Natural killer cell treated with Interleukin-12 subunit alpha and Interleukin-12 subunit beta and Interleukin-15 and Interleukin-18, amount 100 ng/mL, for 72 hours (primary cell): ENCODE measurements at regions not wholly inside any gene's neighbourhood (a gene's known extent, or its start where the extent isn't known, plus 50 kb on each side); places are given as distances from the start of the nearest gene placed in this dataset.

Experiments
- ATAC-seq, 2 donors: fragments of 150-1000 bp; cut with Tn5 transposase in 1 of 2; sonication (Bioruptor Pico), chemical (Tn5 transposase) in 1 of 2; 2 replicates each; pipeline ENCODE4 v1.10.0; 2021
- DNase-seq: peaks from one replicate; pipeline ENCODE4 v3.0.0; 2022; ENCODE audit warnings: low spot score
- H3K27ac Mint-ChIP-seq, 2 donors: 1 replicate in 1 of 2; 2 replicates in 1 of 2; pipeline ENCODE4 v1.8.0; 2022; ENCODE audit warnings: mixed read lengths in 2 of 2, mild to moderate bottlenecking in 1 of 2, moderate library complexity in 1 of 2
- H3K27me3 Mint-ChIP-seq, 2 donors: 1 replicate in 1 of 2; 2 replicates in 1 of 2; pipeline ENCODE4 v1.8.0; 2022; ENCODE audit warnings: mixed read lengths in 2 of 2
- H3K36me3 Mint-ChIP-seq: one replicate; pipeline ENCODE4 v1.8.0; 2022; ENCODE audit warnings: mixed read lengths
- H3K4me1 Mint-ChIP-seq, 2 donors: 1 replicate in 1 of 2; 2 replicates in 1 of 2; pipeline ENCODE4 v1.8.0; 2022; ENCODE audit warnings: low read depth in 2 of 2, mixed read lengths in 2 of 2, mild to moderate bottlenecking in 1 of 2
- H3K4me3 Mint-ChIP-seq: one replicate; pipeline ENCODE4 v1.8.0; 2022; ENCODE audit warnings: mixed read lengths
- H3K9me3 Mint-ChIP-seq: 2 replicates; pipeline ENCODE4 v1.8.0; 2022; ENCODE audit warnings: mixed read lengths

GRCh38 chr22:47544696-47545095 is 782.2 kb downstream of the TBC1D22A start:
- Mint-ChIP-seq H3K36me3 (no peaks in the 10 kb centered on the region), H3K4me3 (no peak overlapping the region), H3K4me1 (no peaks in the 10 kb centered on the region), H3K27me3 (no peaks in the 10 kb centered on the region), H3K27ac (no peak overlapping the region), H3K9me3 (no peaks in the 10 kb centered on the region)
- DNase-seq (no peak), ATAC-seq (no peak)

- Mint-ChIP-seq H3K4me3 (no peak overlapping the region), H3K9me3 (peaks cover 3% of the 10 kb centered on the region), H3K27me3 (no peaks in the 10 kb centered on the region), H3K36me3 (no peaks in the 10 kb centered on the region), H3K27ac (no peak overlapping the region), H3K4me1 (peaks cover 0 to 3% of the 10 kb centered on the region in 2 donors)
- no peak for ATAC-seq
- no peak for DNase-seq
Measured at GRCh38 chr22:47543447-47543846, 781.0 kb downstream of the TBC1D22A start.

- Mint-ChIP-seq H3K9me3 (peaks cover 3% of the 10 kb centered on the region), H3K27ac (no peak overlapping the region), H3K4me3 (no peak overlapping the region), H3K36me3 (no peaks in the 10 kb centered on the region), H3K27me3 (peaks cover 2 to 8% of the 10 kb centered on the region in 2 donors), H3K4me1 (peaks cover 0 to 3% of the 10 kb centered on the region in 2 donors)
- ATAC-seq (peak in 1 of 2 donors; percentile 27), DNase-seq (no peak)
Measured at GRCh38 chr22:47540011-47540410, 777.6 kb downstream of the TBC1D22A start.

GRCh38 chr22:47539374-47539773 is 776.9 kb downstream of the TBC1D22A start:
- H3K27ac Mint-ChIP-seq = no peak overlapping the region
- DNase-seq (no peak), ATAC-seq (no peak)
- no peaks in the 10 kb centered on the region for H3K36me3 Mint-ChIP-seq
- peaks cover 2 to 8% of the 10 kb centered on the region in 2 donors for H3K27me3 Mint-ChIP-seq
- peaks cover 0 to 3% of the 10 kb centered on the region in 2 donors for H3K4me1 Mint-ChIP-seq
- H3K4me3 Mint-ChIP-seq = no peak overlapping the region
- H3K9me3 Mint-ChIP-seq = peaks cover 3% of the 10 kb centered on the region

GRCh38 chr22:47535681-47536080 is 773.2 kb downstream of the TBC1D22A start:
- DNase-seq (no peak), ATAC-seq (no peak)
- Mint-ChIP-seq H3K9me3 (peaks cover 3% of the 10 kb centered on the region), H3K27me3 (peaks cover 8% of the 10 kb centered on the region in 2 donors), H3K4me3 (no peak overlapping the region), H3K36me3 (no peaks in the 10 kb centered on the region), H3K4me1 (peaks cover 0 to 3% of the 10 kb centered on the region in 2 donors), H3K27ac (no peak overlapping the region)

- peaks cover 8% of the 10 kb centered on the region in 2 donors for H3K27me3 Mint-ChIP-seq
- H3K4me3 Mint-ChIP-seq = no peak overlapping the region
- H3K27ac Mint-ChIP-seq = no peak overlapping the region
- peaks cover 0 to 3% of the 10 kb centered on the region in 2 donors for H3K4me1 Mint-ChIP-seq
- DNase-seq (no peak), ATAC-seq (peak in 1 of 2 donors; percentile 34)
- no peaks in the 10 kb centered on the region for H3K36me3 Mint-ChIP-seq
- peaks cover 3% of the 10 kb centered on the region for H3K9me3 Mint-ChIP-seq
Measured at GRCh38 chr22:47534804-47535410, 772.5 kb downstream of the TBC1D22A start.

GRCh38 chr22:47533961-47534803 is 771.7 kb downstream of the TBC1D22A start:
- DNase-seq = no peak
- H3K36me3 Mint-ChIP-seq = no peaks in the 10 kb centered on the region
- H3K27ac Mint-ChIP-seq = no peak overlapping the region
- H3K27me3 Mint-ChIP-seq = peaks cover 8% of the 10 kb centered on the region in 2 donors
- ATAC-seq = peak in 1 of 2 donors; percentile 24
- H3K4me3 Mint-ChIP-seq = no peak overlapping the region
- peaks cover 3% of the 10 kb centered on the region for H3K9me3 Mint-ChIP-seq
- H3K4me1 Mint-ChIP-seq = peaks cover 0 to 3% of the 10 kb centered on the region in 2 donors

- Mint-ChIP-seq H3K4me3 (no peak overlapping the region), H3K36me3 (no peaks in the 10 kb centered on the region), H3K27me3 (peaks cover 8 to 27% of the 10 kb centered on the region in 2 donors), H3K27ac (no peak overlapping the region), H3K4me1 (no peaks in the 10 kb centered on the region), H3K9me3 (no peaks in the 10 kb centered on the region)
- ATAC-seq = no peak
- no peak for DNase-seq
Measured at GRCh38 chr22:47517062-47517461, 754.6 kb downstream of the TBC1D22A start.

GRCh38 chr22:47515384-47516125 is 753.1 kb downstream of the TBC1D22A start:
- Mint-ChIP-seq H3K4me1 (no peaks in the 10 kb centered on the region), H3K27ac (no peak overlapping the region), H3K9me3 (peaks cover 3% of the 10 kb centered on the region), H3K36me3 (no peaks in the 10 kb centered on the region), H3K4me3 (no peak overlapping the region), H3K27me3 (peaks cover 12 to 27% of the 10 kb centered on the region in 2 donors)
- ATAC-seq (no peak), DNase-seq (no peak)

GRCh38 chr22:47512617-47513016 is 750.2 kb downstream of the TBC1D22A start:
- Mint-ChIP-seq H3K4me3 (no peak overlapping the region), H3K4me1 (no peaks in the 10 kb centered on the region), H3K9me3 (peaks cover 3% of the 10 kb centered on the region), H3K27ac (no peak overlapping the region), H3K27me3 (peaks cover 11 to 17% of the 10 kb centered on the region in 2 donors), H3K36me3 (no peaks in the 10 kb centered on the region)
- no peak for ATAC-seq
- no peak for DNase-seq

GRCh38 chr22:47504962-47505361 is 742.5 kb downstream of the TBC1D22A start:
- Mint-ChIP-seq H3K4me1 (no peaks in the 10 kb centered on the region), H3K27ac (no peak overlapping the region), H3K27me3 (peaks cover 17 to 53% of the 10 kb centered on the region in 2 donors), H3K9me3 (no peaks in the 10 kb centered on the region), H3K36me3 (peaks cover 11% of the 10 kb centered on the region), H3K4me3 (no peak overlapping the region)
- DNase-seq = no peak
- ATAC-seq = no peak

GRCh38 chr22:47498969-47499495 is 736.6 kb downstream of the TBC1D22A start:
- H3K9me3 Mint-ChIP-seq = peaks cover 9% of the 10 kb centered on the region
- H3K27me3 Mint-ChIP-seq = peaks cover 7 to 29% of the 10 kb centered on the region in 2 donors
- ATAC-seq = peak in 1 of 2 donors; percentile 4
- H3K4me1 Mint-ChIP-seq = peaks cover 11 to 12% of the 10 kb centered on the region in 2 donors
- H3K27ac Mint-ChIP-seq = no peak overlapping the region
- H3K36me3 Mint-ChIP-seq = peaks cover 20% of the 10 kb centered on the region
- H3K4me3 Mint-ChIP-seq = no peak overlapping the region
- DNase-seq = no peak

- Mint-ChIP-seq H3K27ac (no peak overlapping the region), H3K9me3 (peaks cover 9% of the 10 kb centered on the region), H3K4me3 (no peak overlapping the region), H3K36me3 (peaks cover 31% of the 10 kb centered on the region), H3K4me1 (peaks cover 16 to 22% of the 10 kb centered on the region in 2 donors), H3K27me3 (peaks cover 9 to 23% of the 10 kb centered on the region in 2 donors)
- no peak for DNase-seq
- peak in 1 of 2 donors; percentile 54 for ATAC-seq
Measured at GRCh38 chr22:47497666-47498065, 735.2 kb downstream of the TBC1D22A start.
